Ectodermal cell (in vitro differentiated cells): ENCODE measurements at regions not wholly inside any gene's neighbourhood (a gene's known extent, or its start where the extent isn't known, plus 50 kb on each side); places are given as distances from the start of the nearest gene placed in this dataset.
"Not testable (repeated sequence)": the region's sequence is repeated elsewhere in the genome, so short reads cannot be mapped to it uniquely, and the experiment has no call there.

ENCODE experiments used
- H3K27ac ChIP-seq: 2 replicates; pipeline ENCODE4 v1.7.0; 2013; ENCODE audit warnings: mild to moderate bottlenecking, low read depth, low read length; ENCODE audit not compliant: insufficient read depth, poor library complexity, severe bottlenecking
- H3K27me3 ChIP-seq: 2 replicates; pipeline ENCODE4 v1.7.0; 2013; ENCODE audit warnings: mild to moderate bottlenecking, low read length; ENCODE audit not compliant: insufficient read depth, control insufficient read depth, poor library complexity, severe bottlenecking
- H3K36me3 ChIP-seq: one replicate; pipeline ENCODE4 v1.7.0; 2013; ENCODE audit warnings: low read length; ENCODE audit not compliant: control insufficient read depth, insufficient read depth
- H3K4me1 ChIP-seq: one replicate; pipeline ENCODE4 v1.7.0; 2013; ENCODE audit warnings: low read length; ENCODE audit not compliant: control insufficient read depth, insufficient read depth
- H3K4me3 ChIP-seq: 2 replicates; pipeline ENCODE4 v1.7.0; 2013; ENCODE audit warnings: low read depth, low read length, control low read depth; ENCODE audit not compliant: insufficient read depth
- H3K9me3 ChIP-seq: 2 replicates; pipeline ENCODE4 v1.7.0; 2013; ENCODE audit warnings: mild to moderate bottlenecking, low read length, moderate library complexity; ENCODE audit not compliant: control insufficient read depth
- WGBS, 2 experiments: methylation state at CpG; one replicate each; pipeline ENCODE4 v1.1.7; 2013; ENCODE audit warnings: missing lambda C conversion rate in 2 of 2; 5-methylcytosine and 5-hydroxymethylcytosine counted together

GRCh38 chr3:5766848-5767247, 579.3 kb downstream of the EDEM1 start:
- H3K9me3 ChIP-seq, result no peaks in the 10 kb centered on the region
- H3K27ac ChIP-seq, result no peak overlapping the region
- no peaks in the 10 kb centered on the region for H3K27me3 ChIP-seq
- no peaks in the 10 kb centered on the region for H3K4me1 ChIP-seq
- no peak overlapping the region for H3K4me3 ChIP-seq
- 64% methylated on average over 1 of the region's 1 CpG; no CpG with 5 or more reads in 1 of the 2 experiments for WGBS, 2 experiments
- no peaks in the 10 kb centered on the region for H3K36me3 ChIP-seq

- 95 to 96% methylated on average over 2 of the region's 2 CpGs for WGBS, 2 experiments
- no peaks in the 10 kb centered on the region for H3K36me3 ChIP-seq
- H3K4me3 ChIP-seq, result no peak overlapping the region
- H3K27me3 ChIP-seq, result no peaks in the 10 kb centered on the region
- no peaks in the 10 kb centered on the region for H3K4me1 ChIP-seq
- no peak overlapping the region for H3K27ac ChIP-seq
- H3K9me3 ChIP-seq, result no peaks in the 10 kb centered on the region
Observed at GRCh38 chr3:5767304-5767703, 579.8 kb downstream of the EDEM1 start.

- Histone ChIP-seq H3K4me3 (no peak overlapping the region), H3K27me3 (no peaks in the 10 kb centered on the region), H3K9me3 (no peaks in the 10 kb centered on the region), H3K36me3 (no peaks in the 10 kb centered on the region), H3K27ac (no peak overlapping the region), H3K4me1 (no peaks in the 10 kb centered on the region)
- WGBS, 2 experiments, result 92 to 93% methylated on average over 6 of the region's 6 CpGs
Observed at GRCh38 chr3:5768281-5768945, 580.9 kb downstream of the EDEM1 start.

- H3K4me3 ChIP-seq, result no peak overlapping the region
- 78 to 81% methylated on average over 5 of the region's 5 CpGs for WGBS, 2 experiments
- H3K27me3 ChIP-seq, result no peaks in the 10 kb centered on the region
- H3K27ac ChIP-seq, result no peak overlapping the region
- H3K4me1 ChIP-seq, result no peaks in the 10 kb centered on the region
- no peaks in the 10 kb centered on the region for H3K36me3 ChIP-seq
- H3K9me3 ChIP-seq, result no peaks in the 10 kb centered on the region
Observed at GRCh38 chr3:5769825-5770224, 582.3 kb downstream of the EDEM1 start.

GRCh38 chr3:5774337-5774736, 586.8 kb downstream of the EDEM1 start:
- Histone ChIP-seq H3K4me1 (no peaks in the 10 kb centered on the region), H3K27me3 (no peaks in the 10 kb centered on the region), H3K9me3 (no peaks in the 10 kb centered on the region), H3K4me3 (no peak overlapping the region), H3K27ac (no peak overlapping the region), H3K36me3 (no peaks in the 10 kb centered on the region)
- 87 to 89% methylated on average over 7 of the region's 7 CpGs for WGBS, 2 experiments

GRCh38 chr3:5775100-5775499, 587.6 kb downstream of the EDEM1 start:
- not testable (repeated sequence) for H3K27ac ChIP-seq, H3K27me3 ChIP-seq, H3K9me3 ChIP-seq, H3K4me3 ChIP-seq, H3K4me1 ChIP-seq, H3K36me3 ChIP-seq
- WGBS, 2 experiments, result 85 to 96% methylated on average over 3 of the region's 3 CpGs

GRCh38 chr3:5784690-5785089, 597.2 kb downstream of the EDEM1 start:
- Histone ChIP-seq H3K4me3 (no peak overlapping the region), H3K27ac (no peak overlapping the region), H3K4me1 (no peaks in the 10 kb centered on the region), H3K36me3 (no peaks in the 10 kb centered on the region), H3K9me3 (no peaks in the 10 kb centered on the region), H3K27me3 (no peaks in the 10 kb centered on the region)

GRCh38 chr3:5787861-5788488, 600.5 kb downstream of the EDEM1 start:
- WGBS, 2 experiments, result 51 to 59% methylated on average over 6 of the region's 6 CpGs
- Histone ChIP-seq H3K36me3 (no peaks in the 10 kb centered on the region), H3K9me3 (no peaks in the 10 kb centered on the region), H3K4me1 (no peaks in the 10 kb centered on the region), H3K27me3 (no peaks in the 10 kb centered on the region), H3K27ac (no peak overlapping the region), H3K4me3 (no peak overlapping the region)

- Histone ChIP-seq H3K27ac (no peak overlapping the region), H3K36me3 (no peaks in the 10 kb centered on the region), H3K27me3 (no peaks in the 10 kb centered on the region), H3K9me3 (no peaks in the 10 kb centered on the region), H3K4me3 (no peak overlapping the region), H3K4me1 (no peaks in the 10 kb centered on the region)
- 73 to 74% methylated on average over 4 to 5 of the region's 5 CpGs for WGBS, 2 experiments
Observed at GRCh38 chr3:5788496-5788895, 601.0 kb downstream of the EDEM1 start.

GRCh38 chr3:5791558-5791957, 604.1 kb downstream of the EDEM1 start:
- Histone ChIP-seq H3K9me3 (no peaks in the 10 kb centered on the region), H3K36me3 (no peaks in the 10 kb centered on the region), H3K4me3 (no peak overlapping the region), H3K27me3 (no peaks in the 10 kb centered on the region), H3K4me1 (no peaks in the 10 kb centered on the region), H3K27ac (no peak overlapping the region)
- WGBS, 2 experiments, result no CpG with 5 or more reads among the region's 1 CpG
